Tibial nerve (tissue), 4 donors: ENCODE measurements at regions not wholly inside any gene's neighbourhood (a gene's known extent, or its start where the extent isn't known, plus 50 kb on each side); places are given as distances from the start of the nearest gene placed in this dataset.

Source experiments
- DNase-seq, 2 donors: peaks; one replicate each; pipeline ENCODE4 v3.0.0-alpha.2; 2019; ENCODE audit warnings: low spot score in 2 of 2
- H3K27ac ChIP-seq, 4 donors: fragments of 200-600 bp; sonication (generic) in 3 of 4; one replicate each; pipeline ENCODE4 v1.5.1; 2017 to 2019; ENCODE audit warnings: mild to moderate bottlenecking in 1 of 4
- H3K27me3 ChIP-seq, 2 donors: fragments of 200-600 bp; sonication (generic) in 1 of 2; one replicate each; pipeline versions ENCODE4 v1.5.1 to v1.6.0; 2017 to 2019
- H3K36me3 ChIP-seq, 3 donors: fragments of 200-600 bp; sonication (generic); one replicate each; pipeline ENCODE4 v1.5.1; 2018 to 2019
- H3K4me1 ChIP-seq, 4 donors: fragments of 200-600 bp; sonication (generic) in 3 of 4; one replicate each; pipeline ENCODE4 v1.5.1; 2017 to 2019
- H3K4me3 ChIP-seq, 4 donors: fragments of 200-600 bp; sonication (generic) in 3 of 4; one replicate each; pipeline ENCODE4 v1.5.1; 2017 to 2019; ENCODE audit warnings: mild to moderate bottlenecking in 1 of 4, moderate library complexity in 1 of 4
- H3K9me3 ChIP-seq, 4 donors: fragments of 200-600 bp; sonication (generic) in 3 of 4; one replicate each; pipeline ENCODE4 v1.5.1; 2017 to 2019
- CTCF ChIP-seq, 5 experiments: fragments of 200-600 bp in 3 of 5; fragments of 450-650 bp in 2 of 5; sonication (generic) in 3 of 5; IDR thresholded peaks; one replicate each; pipeline ENCODE4 v1.5.1; 2016 to 2019; ENCODE audit warnings: antibody characterized with exemption in 5 of 5, mild to moderate bottlenecking in 3 of 5, moderate library complexity in 2 of 5
- EP300 ChIP-seq, 2 donors: sonication (generic); formaldehyde crosslinking; IDR thresholded peaks; one replicate each; pipeline ENCODE4 v1.6.1; 2017; ENCODE audit warnings: antibody characterized with exemption in 2 of 2, mild to moderate bottlenecking in 1 of 2
- POLR2A ChIP-seq, 2 donors: fragments of 450-650 bp; IDR thresholded peaks; one replicate each; pipeline ENCODE4 v1.6.1; 2017; ENCODE audit warnings: antibody characterized with exemption in 2 of 2, mild to moderate bottlenecking in 2 of 2, moderate library complexity in 2 of 2
- WGBS, 2 donors: methylation state at CpG; one replicate each; pipeline ENCODE4 v1.1.5; 2018; 5-methylcytosine and 5-hydroxymethylcytosine counted together

- no peak for DNase-seq
- TF ChIP-seq POLR2A (IDR thresholded peaks at IDR 0.05) (no peak), EP300 (IDR thresholded peaks at IDR 0.05) (no peak), CTCF (IDR thresholded peaks at IDR 0.05) (no peak)
- Histone ChIP-seq H3K9me3 (peaks cover 0 to 7% (median 0%) of the 10 kb centered on the region in 4 donors), H3K36me3 (no peaks in the 10 kb centered on the region), H3K27ac (no peak overlapping the region), H3K27me3 (no peaks in the 10 kb centered on the region), H3K4me3 (no peak overlapping the region), H3K4me1 (peaks cover 0 to 4% (median 0%) of the 10 kb centered on the region in 4 donors)
- 27 to 39% methylated on average over 4 of the region's 4 CpGs for WGBS, 2 donors
Measured at GRCh38 chr9:107863396-107863795, 373.8 kb upstream of the KLF4 start.

GRCh38 chr9:107862881-107863280 lies 373.3 kb upstream of the KLF4 start:
- 64 to 69% methylated on average over 1 of the region's 1 CpG for WGBS, 2 donors
- Histone ChIP-seq H3K9me3 (peaks cover 0 to 8% (median 0%) of the 10 kb centered on the region in 4 donors), H3K36me3 (no peaks in the 10 kb centered on the region), H3K27ac (no peak overlapping the region), H3K4me1 (peaks cover 0 to 4% (median 0%) of the 10 kb centered on the region in 4 donors), H3K4me3 (no peak overlapping the region), H3K27me3 (no peaks in the 10 kb centered on the region)
- no peak for DNase-seq
- TF ChIP-seq EP300 (IDR thresholded peaks at IDR 0.05) (peak in 1 of 2 donors; percentile 23), CTCF (IDR thresholded peaks at IDR 0.05) (no peak)

GRCh38 chr9:107862323-107862722 lies 372.8 kb upstream of the KLF4 start:
- H3K4me3 ChIP-seq: no peak overlapping the region
- H3K36me3 ChIP-seq: no peaks in the 10 kb centered on the region
- peaks cover 0 to 8% (median 0%) of the 10 kb centered on the region in 4 donors for H3K9me3 ChIP-seq
- no peak for DNase-seq
- WGBS, 2 donors: 80 to 92% methylated on average over 1 of the region's 1 CpG
- no peak overlapping the region for H3K27ac ChIP-seq
- peaks cover 0 to 4% (median 0%) of the 10 kb centered on the region in 4 donors for H3K4me1 ChIP-seq
- TF ChIP-seq EP300 (IDR thresholded peaks at IDR 0.05): no peak
- TF ChIP-seq CTCF (IDR thresholded peaks at IDR 0.05): no peak
- TF ChIP-seq POLR2A (IDR thresholded peaks at IDR 0.05): no peak
- H3K27me3 ChIP-seq: no peaks in the 10 kb centered on the region

- Histone ChIP-seq H3K36me3 (no peaks in the 10 kb centered on the region), H3K27me3 (no peaks in the 10 kb centered on the region), H3K4me1 (peaks cover 0 to 4% (median 0%) of the 10 kb centered on the region in 4 donors), H3K9me3 (peaks cover 0 to 18% (median 0%) of the 10 kb centered on the region in 4 donors), H3K27ac (no peak overlapping the region), H3K4me3 (no peak overlapping the region)
- WGBS, 2 donors: 77 to 84% methylated on average over 3 of the region's 3 CpGs
- TF ChIP-seq EP300 (IDR thresholded peaks at IDR 0.05): no peak
- no peak for TF ChIP-seq CTCF (IDR thresholded peaks at IDR 0.05)
- no peak for TF ChIP-seq POLR2A (IDR thresholded peaks at IDR 0.05)
- DNase-seq: no peak
Measured at GRCh38 chr9:107861075-107861474, 371.5 kb upstream of the KLF4 start.

- no peaks in the 10 kb centered on the region for H3K27me3 ChIP-seq
- peaks cover 0 to 43% (median 0%) of the 10 kb centered on the region in 4 donors for H3K9me3 ChIP-seq
- H3K27ac ChIP-seq: no peak overlapping the region
- TF ChIP-seq CTCF (IDR thresholded peaks at IDR 0.05) (no peak), EP300 (IDR thresholded peaks at IDR 0.05) (no peak), POLR2A (IDR thresholded peaks at IDR 0.05) (no peak)
- no peak overlapping the region for H3K4me3 ChIP-seq
- WGBS, 2 donors: 91% methylated on average over 8 of the region's 8 CpGs
- H3K4me1 ChIP-seq: no peaks in the 10 kb centered on the region
- no peak for DNase-seq
- H3K36me3 ChIP-seq: no peaks in the 10 kb centered on the region
Measured at GRCh38 chr9:107858260-107858659, 368.7 kb upstream of the KLF4 start.
